ENCODE measurements at regions not wholly inside any gene's neighbourhood (a gene's known extent, or its start where the extent isn't known, plus 50 kb on each side); places are given as distances from the start of the nearest gene placed in this dataset.

GRCh38 chr9:29217966-29218365 is 1644.7 kb upstream of the C9orf72 start:
- H3K4me2 ChIP-seq (ENCODE audit: low read depth, low read length), result no peak overlapping the region
- no peak for DNase-seq
- no peak overlapping the region for H3K27ac ChIP-seq (ENCODE audit: low read length)
- no peaks in the 10 kb centered on the region for H3K9me3 ChIP-seq (replicated peaks; ENCODE audit: insufficient read depth, low read length)
- H3K9ac ChIP-seq (ENCODE audit: low read length), result no peak overlapping the region
- no peaks in the 10 kb centered on the region for H3K27me3 ChIP-seq (replicated peaks; ENCODE audit: insufficient read depth, low read length)
- H3K9me2 ChIP-seq (replicated peaks; ENCODE audit: insufficient read depth, low read length), result no peaks in the 10 kb centered on the region
- H3K79me2 ChIP-seq (ENCODE audit: low read length), result no peaks in the 10 kb centered on the region
- no peaks in the 10 kb centered on the region for H4K20me1 ChIP-seq (ENCODE audit: insufficient read depth, low read length)
- H3K4me1 ChIP-seq (ENCODE audit: low read length), result no peaks in the 10 kb centered on the region
- H3K4me3 ChIP-seq (ENCODE audit: low read length), result no peak overlapping the region
- H2AFZ ChIP-seq (ENCODE audit: low read length), result no peak overlapping the region
- H3K36me3 ChIP-seq (replicated peaks; ENCODE audit: insufficient read depth, low read length), result no peaks in the 10 kb centered on the region
- peaks cover 3% of the 10 kb centered on the region; the same call in 1 of the 2 replicates for H3F3A ChIP-seq (ENCODE audit: insufficient read depth, low read length)
- TF ChIP-seq EZH2phosphoT487 (IDR thresholded peaks at IDR 0.05; ENCODE audit: low read length), result no peak
- no peak for TF ChIP-seq CTCF (IDR thresholded peaks at IDR 0.05; ENCODE audit: low read length)
- no peak for TF ChIP-seq EZH2 (optimal IDR thresholded peaks at IDR 0.05; ENCODE audit: low read depth, low read length)

- Histone ChIP-seq H3K79me2 (ENCODE audit: low read length) (no peaks in the 10 kb centered on the region), H3K4me1 (ENCODE audit: low read length) (no peaks in the 10 kb centered on the region), H3K4me3 (ENCODE audit: low read length) (no peak overlapping the region), H2AFZ (ENCODE audit: low read length) (no peak overlapping the region), H4K20me1 (ENCODE audit: insufficient read depth, low read length) (no peaks in the 10 kb centered on the region), H3K9me2 (replicated peaks; ENCODE audit: insufficient read depth, low read length) (no peaks in the 10 kb centered on the region), H3K27ac (ENCODE audit: low read length) (no peak overlapping the region), H3F3A (ENCODE audit: insufficient read depth, low read length) (no peaks in the 10 kb centered on the region), H3K36me3 (replicated peaks; ENCODE audit: insufficient read depth, low read length) (no peaks in the 10 kb centered on the region), H3K9ac (ENCODE audit: low read length) (no peak overlapping the region), H3K27me3 (replicated peaks; ENCODE audit: insufficient read depth, low read length) (no peaks in the 10 kb centered on the region), H3K9me3 (replicated peaks; ENCODE audit: insufficient read depth, low read length) (no peaks in the 10 kb centered on the region; the same call in 1 of the 2 replicates), H3K4me2 (ENCODE audit: low read depth, low read length) (no peak overlapping the region)
- TF ChIP-seq EZH2phosphoT487 (IDR thresholded peaks at IDR 0.05; ENCODE audit: low read length) (no peak), CTCF (IDR thresholded peaks at IDR 0.05; ENCODE audit: low read length) (no peak), EZH2 (optimal IDR thresholded peaks at IDR 0.05; ENCODE audit: low read depth, low read length) (no peak)
- no peak for DNase-seq
Measured at GRCh38 chr9:29220596-29221251, 1647.4 kb upstream of the C9orf72 start.

DNA sequence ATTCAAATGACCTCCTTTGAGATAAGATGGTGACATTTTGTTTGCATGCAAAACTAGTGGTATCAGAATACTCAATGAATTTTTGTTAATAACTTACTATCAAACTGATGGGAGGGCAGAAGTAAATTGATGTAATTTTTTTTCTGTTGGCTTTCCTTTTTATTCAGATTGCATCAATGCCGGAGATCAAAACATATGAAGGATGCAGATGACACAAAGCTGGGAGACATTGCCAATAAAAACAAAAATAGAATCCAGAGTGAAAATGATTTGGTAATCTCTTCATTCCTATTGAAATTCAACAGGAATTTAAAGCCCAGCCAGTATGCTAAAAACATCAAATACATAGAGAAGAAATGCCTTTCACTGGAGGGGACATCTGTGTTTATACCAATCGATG is 1655.3 kb upstream of the C9orf72 start:
- Histone ChIP-seq H3K79me2 (ENCODE audit: low read length) (no peaks in the 10 kb centered on the region), H3K4me3 (ENCODE audit: low read length) (no peak overlapping the region), H3K9me2 (replicated peaks; ENCODE audit: insufficient read depth, low read length) (no peaks in the 10 kb centered on the region)

More for the DNA sequence above, 1655.3 kb upstream of the C9orf72 start:
- no peak for DNase-seq
- Histone ChIP-seq H3F3A (ENCODE audit: insufficient read depth, low read length) (no peaks in the 10 kb centered on the region), H2AFZ (ENCODE audit: low read length) (no peak overlapping the region), H3K27ac (ENCODE audit: low read length) (no peak overlapping the region), H3K27me3 (replicated peaks; ENCODE audit: insufficient read depth, low read length) (no peaks in the 10 kb centered on the region), H3K9me3 (replicated peaks; ENCODE audit: insufficient read depth, low read length) (no peaks in the 10 kb centered on the region; the same call in 1 of the 2 replicates), H3K4me1 (ENCODE audit: low read length) (no peaks in the 10 kb centered on the region), H4K20me1 (ENCODE audit: insufficient read depth, low read length) (no peaks in the 10 kb centered on the region), H3K9ac (ENCODE audit: low read length) (no peak overlapping the region), H3K36me3 (replicated peaks; ENCODE audit: insufficient read depth, low read length) (no peaks in the 10 kb centered on the region), H3K4me2 (ENCODE audit: low read depth, low read length) (no peak overlapping the region)
- TF ChIP-seq EZH2phosphoT487 (IDR thresholded peaks at IDR 0.05; ENCODE audit: low read length) (no peak), CTCF (IDR thresholded peaks at IDR 0.05; ENCODE audit: low read length) (no peak), EZH2 (optimal IDR thresholded peaks at IDR 0.05; ENCODE audit: low read depth, low read length) (no peak)
